HG03521 (cell line): ENCODE measurements at regions not wholly inside any gene's neighbourhood (a gene's known extent, or its start where the extent isn't known, plus 50 kb on each side); places are given as distances from the start of the nearest gene placed in this dataset.

Source experiments
- ATAC-seq: cut with Tn5 transposase; IDR thresholded peaks from one replicate; pipeline ENCODE4 v1.9.1; 2021; ENCODE audit warnings: mild to moderate bottlenecking, moderate library complexity; ENCODE audit not compliant: unreplicated experiment

DNA sequence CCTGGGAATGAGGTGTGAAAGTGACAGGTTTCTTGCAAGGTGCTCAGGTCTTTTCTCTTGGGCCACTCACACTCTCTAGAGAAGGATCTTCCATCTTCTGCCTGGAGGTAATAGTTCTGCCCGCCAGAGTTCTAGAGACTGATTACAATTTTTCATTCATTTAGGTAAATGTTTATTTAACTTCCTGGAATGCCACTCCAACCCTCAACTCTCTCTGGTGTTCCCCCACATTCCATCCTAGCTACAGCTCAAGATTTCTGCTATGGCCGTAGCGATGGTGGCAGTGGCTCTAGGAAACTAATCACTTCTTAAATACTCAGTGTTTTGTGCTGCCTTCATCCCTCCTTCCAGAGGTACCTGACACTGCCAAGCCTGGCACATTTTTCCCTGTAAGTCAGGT, 174.6 kb downstream of the WDR11 start:
- ATAC-seq, result no peak

DNA sequence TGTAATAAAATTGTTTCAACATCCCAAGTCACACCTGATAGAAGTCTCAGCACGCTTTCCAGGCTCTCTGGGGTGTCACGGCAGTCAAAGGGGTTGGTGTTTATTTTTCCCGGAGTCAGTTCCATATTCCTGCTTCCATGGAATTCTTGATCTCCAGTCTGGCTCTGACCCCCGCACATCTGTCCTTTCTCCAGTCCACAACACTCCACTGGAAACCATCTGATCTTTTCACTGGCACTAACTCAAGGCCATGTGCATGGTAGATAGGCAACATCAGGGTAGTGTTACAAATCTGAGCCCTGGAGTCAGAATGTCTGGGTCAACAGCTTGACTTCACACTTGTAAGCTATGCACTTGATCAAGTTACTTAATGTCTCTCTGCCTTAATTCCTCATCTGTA, 176.2 kb downstream of the WDR11 start:
- ATAC-seq, result no peak

DNA sequence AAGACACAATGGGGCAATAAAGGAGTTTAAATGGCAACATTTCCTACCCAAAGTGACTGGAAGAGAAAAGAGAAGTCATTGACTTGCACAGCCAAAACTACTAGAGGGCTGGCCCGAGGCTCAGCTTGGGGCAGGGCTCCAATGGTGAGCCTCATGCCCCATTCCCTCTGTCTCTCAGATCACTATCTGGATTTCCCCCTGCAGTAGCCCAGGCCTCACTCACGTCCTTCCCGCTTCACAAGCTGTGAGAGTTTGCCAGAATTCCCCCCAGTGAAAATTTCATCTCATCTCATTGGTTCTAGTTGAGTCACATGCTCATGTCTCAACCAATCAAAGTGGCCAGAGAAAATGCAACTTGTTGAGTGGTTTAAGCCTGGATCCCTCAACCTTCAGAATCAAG, 181.3 kb downstream of the WDR11 start:
- no peak for ATAC-seq

DNA sequence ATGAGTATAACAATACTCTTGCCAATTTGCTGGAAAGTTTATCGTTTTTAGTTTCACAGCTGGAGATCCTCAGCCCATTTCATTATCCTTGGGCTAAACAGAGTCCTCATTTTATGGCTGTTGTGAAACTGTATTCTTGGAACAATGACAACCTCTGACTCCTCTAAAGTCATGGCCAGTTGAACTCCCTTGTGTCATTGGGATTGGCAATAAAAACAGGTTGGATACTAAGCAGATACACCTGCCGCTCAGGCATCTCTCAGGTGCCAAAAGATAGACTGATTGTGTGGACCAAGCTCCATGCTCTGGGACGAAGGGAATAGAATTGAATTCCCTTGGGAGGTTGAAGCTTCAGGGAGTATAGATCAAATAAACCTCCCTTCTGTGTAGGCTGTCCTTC, 182.2 kb downstream of the WDR11 start:
- ATAC-seq, result no peak

DNA sequence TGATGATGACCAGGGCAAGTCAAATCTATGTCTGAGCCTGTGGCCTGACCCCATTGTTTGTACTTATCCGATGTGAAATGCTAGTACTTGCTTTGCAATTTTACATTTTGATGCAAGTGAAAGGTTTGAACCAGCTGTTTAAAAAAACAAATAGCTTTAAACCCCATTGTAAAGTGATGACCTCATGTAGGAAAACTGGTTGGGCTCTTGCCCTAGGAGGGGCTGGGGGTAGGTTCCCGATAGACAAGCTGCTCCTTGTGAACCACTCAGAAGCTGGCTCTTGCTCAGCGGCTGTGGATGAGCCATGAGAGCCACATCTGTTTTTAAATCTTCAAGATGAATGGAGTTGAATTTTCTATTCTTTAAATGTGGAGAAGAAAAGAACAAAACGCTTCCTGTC, 185.3 kb downstream of the WDR11 start:
- no peak for ATAC-seq

DNA sequence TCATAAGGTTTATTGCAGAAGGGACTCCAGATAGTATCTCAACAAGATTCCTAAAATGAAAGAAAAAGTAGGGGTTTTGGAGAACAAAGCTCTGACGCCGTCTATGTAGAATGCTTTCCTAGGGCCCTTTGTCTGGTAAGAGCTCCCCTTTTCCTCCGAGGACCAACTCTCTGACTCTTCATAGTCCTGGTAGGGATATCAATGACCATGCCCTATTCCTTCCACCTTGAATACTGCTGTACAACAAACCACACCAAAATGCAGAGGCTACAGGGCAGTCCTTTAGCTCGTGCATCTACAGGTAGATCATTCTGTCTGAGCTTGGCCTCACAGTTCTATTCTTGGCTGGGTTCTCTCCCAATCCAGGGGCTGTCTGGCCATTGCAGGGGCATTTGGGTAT, 190.3 kb downstream of the WDR11 start:
- no peak for ATAC-seq

DNA sequence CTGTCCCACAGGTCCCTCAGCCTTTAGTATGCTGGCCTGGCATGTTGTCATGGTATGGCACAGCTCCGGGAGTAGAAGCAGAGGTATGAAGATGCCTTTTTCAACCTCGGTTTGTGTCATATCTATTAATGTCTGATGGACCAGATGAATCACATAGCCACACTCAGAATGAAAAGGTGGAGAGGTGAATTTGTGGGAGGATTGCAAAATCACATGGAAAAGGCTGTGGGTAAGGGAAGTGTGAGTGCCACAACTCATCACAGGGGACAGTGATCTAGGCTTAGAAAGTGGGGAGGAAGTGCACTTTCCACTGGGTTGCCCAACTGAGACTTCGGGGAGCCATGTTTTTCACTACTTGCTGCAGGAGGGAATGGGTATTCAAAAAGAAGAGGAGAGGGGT, 190.7 kb downstream of the WDR11 start:
- no peak for ATAC-seq

DNA sequence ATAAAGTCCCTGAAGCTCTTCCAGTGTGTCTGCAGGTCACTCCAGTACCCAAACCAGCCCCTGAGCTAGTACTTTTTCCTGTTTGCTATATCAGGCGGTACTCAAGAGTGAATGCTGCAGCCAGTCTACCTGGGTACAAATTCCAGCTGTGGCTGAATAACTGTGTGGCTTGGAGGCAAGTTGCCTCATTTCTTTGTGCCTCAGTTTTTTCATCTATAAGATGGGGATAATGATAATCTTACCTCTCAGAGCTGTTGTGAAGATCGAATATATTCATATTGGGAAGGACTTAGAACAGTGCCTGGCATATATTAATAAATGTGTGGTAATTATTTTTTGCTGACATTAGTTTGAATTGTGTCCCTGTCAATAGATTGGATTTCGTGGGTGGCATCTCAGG, 191.2 kb downstream of the WDR11 start:
- no peak for ATAC-seq

DNA sequence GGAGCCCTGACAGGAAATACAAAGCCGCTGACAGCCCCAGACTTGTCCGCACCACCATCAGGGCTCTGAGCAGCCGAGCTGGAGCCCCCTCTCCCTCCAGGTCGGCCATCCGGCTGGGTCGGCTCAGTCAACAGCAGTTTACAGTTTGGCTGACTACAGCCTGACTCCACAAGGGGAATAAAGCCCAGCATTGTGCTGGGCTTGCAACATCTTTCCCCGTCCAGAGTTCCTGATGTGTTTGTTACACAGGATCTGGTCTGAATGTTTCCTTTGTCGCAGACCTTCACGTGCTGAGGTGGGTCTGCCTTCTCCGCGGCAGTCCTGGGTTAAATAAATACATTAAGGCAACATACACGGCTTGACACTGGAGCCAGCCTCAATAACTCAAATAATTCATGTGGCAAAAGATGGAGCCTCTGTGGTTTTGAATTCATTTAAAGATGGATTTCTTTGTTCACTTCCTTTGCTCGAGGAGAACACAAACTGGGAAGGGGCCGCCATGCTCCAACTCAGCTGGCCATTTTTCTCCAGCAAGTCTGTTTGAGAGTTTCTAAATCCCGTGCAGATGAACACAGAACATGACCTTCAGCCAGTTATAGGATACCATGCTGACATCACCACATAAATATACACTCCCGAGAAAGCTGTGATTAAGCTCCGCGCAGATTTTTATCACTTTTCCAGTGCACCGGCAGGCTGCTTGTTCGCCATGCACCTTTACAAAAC, 192.1 kb downstream of the WDR11 start:
- ATAC-seq, result no peak

DNA sequence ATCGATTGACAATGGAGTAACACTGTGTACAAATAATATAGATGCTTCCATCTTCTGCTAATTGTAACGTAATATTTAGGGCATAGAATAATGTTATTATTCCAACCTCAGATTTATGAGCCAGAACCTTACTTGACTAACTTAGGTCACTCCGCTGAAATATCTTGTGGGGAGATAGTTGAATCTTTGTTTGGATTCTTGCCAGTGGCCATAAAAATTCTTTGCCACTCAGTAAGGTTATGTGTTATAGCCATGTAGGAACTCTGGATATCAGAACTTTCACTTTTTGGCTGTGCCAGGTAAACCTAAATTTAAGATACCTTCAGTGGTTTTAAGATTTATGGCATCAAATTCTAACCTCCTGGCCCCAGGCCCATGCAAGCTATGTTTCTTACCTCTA, 197.6 kb downstream of the WDR11 start:
- no peak for ATAC-seq

DNA sequence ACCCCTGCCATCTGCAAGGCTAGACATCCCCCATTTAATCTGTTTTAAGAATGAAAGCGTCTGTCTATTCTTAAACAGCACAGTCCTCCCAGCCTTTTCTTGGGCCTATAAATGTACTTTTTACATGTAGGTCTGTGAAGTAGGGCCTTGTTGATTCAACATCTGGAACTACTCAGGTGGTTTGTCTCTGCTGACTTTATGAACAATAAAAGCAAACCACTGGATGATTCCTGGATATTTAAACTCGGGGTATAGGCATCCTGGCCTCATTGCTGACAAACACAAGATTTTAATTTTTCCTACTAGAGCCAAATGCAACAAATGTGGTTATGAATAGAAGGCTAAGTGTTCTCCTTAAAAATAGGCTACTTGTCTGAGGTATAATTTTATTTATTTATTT, 198.3 kb downstream of the WDR11 start:
- no peak for ATAC-seq

DNA sequence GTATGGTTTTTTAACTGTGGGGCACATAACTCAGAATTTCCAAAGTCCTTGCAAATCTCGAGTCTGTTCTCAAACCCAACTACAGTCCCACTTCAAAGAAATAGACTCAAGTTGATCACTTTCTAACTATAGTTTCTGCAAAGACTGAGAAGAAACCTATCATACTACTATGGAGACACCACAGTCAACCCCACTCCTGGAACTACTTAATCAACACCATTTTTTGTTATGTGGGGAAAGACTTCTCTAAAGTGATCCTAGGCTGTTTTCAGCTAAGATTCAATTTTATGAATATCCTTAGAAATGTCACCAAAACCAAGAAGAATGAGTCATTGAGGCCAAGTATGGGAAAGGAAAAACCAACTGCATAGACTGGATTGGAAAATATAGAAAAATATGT, 198.8 kb downstream of the WDR11 start:
- ATAC-seq, result no peak

DNA sequence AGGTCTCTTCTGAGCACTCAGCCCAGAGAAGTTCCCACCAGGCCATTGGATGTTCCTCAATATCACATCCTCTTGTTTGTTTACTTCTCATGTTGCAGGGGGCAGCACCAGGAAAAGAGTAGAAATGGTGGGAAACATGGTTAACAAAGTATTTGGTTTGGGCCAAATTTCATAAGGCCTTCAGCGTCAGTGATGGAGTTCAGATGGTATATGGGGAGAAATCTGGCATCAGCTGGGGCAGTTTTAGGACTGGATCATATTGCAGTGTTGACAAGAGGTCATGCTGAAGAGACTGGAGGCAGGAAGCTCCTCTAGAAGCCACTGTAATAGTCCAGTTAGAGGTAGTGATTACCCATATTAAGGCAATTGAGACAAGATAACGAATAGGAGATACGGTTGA, 200.0 kb downstream of the WDR11 start:
- ATAC-seq, result no peak

DNA sequence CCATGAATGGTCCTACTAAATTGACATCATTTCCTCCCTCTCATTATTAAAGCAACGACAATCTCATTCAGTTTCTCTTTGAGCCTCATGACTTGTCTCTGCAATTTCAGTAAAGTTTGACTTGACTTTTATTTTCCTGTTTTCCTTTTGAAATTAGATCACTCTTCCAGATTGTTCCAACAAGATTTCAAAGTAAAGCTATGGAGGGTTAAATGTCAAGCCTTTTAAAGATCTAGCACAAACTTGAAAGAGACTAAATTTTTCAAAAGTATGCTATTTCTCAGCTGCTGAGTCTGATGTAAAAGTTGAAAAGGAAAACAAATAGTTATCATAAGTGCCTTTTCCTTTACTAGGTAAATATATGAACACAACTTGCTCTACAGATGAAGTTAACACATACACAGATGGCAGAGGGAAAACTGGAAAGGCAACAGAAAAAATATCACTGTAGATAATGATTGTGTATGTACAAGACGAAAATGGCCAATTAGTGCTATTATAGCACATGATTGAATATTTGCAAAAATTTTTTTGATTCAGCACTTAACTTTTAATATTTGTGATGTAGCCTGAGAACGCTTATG, 200.6 kb downstream of the WDR11 start:
- no peak for ATAC-seq

DNA sequence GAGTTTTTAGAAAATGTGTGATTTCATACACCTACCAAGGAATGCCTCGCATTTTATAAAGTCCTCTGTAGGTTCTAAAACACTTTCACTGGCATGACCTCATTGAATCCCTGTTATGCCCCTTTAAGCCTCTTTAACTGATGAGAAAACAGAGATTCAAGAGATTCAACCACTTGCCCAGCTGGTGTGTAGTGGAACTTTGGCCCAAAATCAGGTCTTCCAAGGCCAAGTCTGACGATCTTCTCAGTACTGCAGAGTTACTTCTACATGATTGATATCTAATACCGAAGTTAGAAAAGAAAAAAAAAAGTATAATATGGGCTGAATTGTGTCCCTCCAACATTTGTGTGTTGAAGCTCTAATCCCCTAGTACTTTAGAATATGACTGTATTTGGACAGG, 202.0 kb downstream of the WDR11 start:
- no peak for ATAC-seq

DNA sequence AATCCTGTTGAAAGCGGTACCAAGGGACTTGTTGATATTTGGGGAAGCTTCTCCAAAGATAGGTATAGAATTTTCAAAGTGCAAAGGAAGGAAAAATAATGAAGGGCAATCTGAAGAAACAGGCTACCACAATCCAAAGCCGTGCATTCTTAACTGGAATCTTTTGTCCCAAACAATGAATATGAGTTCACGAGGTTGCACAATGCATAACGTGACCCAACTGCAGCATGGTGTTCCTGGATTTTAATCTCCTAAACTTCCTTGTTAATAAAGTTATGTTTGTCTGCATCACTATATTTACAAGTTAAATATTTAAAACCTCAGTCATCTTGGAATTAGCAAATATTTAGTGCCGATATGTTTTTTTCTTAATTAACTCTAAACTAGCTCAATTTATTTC, 203.7 kb downstream of the WDR11 start:
- no peak for ATAC-seq

DNA sequence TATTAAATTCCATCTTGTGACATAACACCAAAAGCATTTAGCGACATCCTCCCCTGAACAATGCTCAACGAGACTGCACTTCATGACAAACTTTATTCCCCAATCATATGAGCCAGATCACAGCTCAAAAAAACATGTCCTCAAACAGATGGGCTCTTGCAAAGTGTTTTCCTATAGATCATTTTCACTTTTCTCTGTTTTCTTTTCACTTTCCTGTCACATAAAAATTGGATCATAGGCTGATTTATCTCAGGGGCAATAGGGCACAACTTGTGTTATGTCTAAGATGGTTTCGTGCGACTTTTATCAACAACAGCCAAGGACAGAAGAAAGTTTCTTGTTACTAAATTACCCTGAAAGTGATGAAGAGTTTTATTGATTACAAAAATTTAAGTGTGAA, 206.1 kb downstream of the WDR11 start:
- no peak for ATAC-seq

DNA sequence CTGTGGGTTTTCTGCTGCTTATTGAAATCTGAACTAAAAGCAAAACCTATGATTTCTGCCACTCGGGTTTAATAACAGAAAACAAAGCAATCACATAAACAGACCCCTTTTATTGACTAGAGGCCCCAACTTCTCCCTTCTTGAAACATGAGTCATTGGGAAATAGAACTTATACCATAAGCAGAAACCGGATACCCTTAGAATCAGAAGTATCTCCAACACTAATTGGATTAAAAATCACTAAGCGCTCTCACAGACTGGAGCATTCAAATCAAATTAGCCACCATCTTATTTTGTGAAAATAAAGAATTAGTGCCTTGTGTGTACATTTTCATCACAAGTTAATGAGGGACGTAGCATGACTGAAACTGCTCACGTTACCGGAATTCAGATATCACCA, 206.9 kb downstream of the WDR11 start:
- ATAC-seq, result no peak

DNA sequence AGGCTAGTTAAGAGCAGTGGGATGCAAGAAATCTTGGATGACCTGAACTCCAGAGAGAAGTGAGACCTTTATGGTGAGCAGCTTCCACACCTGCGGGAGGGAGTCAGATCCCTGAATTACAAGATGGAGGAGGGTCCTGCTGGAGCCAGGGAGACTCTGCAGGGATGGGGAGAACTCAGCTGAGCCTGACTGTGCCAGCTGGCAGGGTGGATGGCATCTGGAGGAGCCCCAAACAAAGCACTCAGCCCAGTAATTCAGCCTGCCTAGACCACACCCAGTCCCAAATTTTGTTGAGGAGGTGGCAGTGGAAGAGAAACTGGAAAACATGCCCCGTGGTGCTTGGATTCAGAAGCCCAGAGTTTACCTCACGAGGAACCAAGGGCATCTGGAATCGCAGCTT, 208.2 kb downstream of the WDR11 start:
- no peak for ATAC-seq

DNA sequence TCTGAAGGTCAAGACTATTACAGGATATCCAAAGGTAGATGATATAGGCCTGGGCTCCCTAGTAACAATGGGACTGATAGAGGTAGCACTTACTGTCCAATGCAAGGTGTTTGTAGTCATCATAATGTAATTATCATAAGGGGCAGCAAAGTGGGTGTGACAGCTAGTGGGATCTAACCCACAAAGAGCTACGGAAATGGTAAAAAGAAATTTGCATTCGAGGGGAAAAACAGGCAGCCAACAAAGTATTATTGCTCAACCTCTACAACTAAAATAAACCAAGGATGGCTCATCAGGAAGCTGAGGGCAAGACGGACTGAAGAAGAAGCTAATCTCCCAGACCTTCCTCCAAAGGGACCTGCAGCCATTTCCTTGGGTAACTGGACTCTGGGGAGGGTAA, 211.0 kb downstream of the WDR11 start:
- ATAC-seq, result no peak

DNA sequence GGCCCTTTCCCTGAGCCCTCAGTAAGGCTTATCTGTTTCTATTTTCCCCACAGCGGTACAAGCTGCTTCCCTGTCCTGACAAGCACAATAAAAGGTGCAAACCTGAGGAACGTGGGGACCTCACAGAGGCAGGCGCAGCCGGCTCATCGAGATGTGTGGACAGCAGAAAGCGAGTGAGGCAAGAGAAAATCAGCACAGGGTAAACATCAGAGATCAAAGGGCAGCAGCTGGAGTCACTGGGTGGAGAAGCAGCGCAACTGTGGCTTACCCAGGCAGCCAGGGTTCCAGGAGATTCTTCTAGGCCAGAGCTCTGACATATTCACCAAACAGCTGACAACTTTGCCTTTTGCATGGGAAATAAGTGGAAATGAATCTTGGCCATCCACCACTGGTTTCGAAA, 212.6 kb downstream of the WDR11 start:
- ATAC-seq, result no peak

DNA sequence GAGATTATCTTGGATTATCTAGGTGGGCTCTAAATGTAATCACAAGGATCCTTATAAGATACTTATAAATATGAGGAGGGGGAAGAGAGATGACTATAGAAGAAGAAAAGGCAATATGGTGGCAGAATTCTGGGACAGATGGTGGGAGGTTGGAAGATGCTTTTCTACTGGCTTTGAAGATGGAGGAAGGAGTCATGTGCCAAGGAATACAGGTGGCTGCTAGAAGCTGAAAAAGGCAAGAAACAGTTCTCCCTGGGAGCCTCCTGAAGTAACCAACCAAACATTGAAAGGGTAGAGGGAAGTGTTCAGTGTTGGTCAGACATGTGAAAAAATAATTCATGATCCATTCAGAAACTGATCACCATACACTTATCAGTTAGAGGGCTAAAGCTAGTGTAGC, 213.3 kb downstream of the WDR11 start:
- ATAC-seq, result no peak

DNA sequence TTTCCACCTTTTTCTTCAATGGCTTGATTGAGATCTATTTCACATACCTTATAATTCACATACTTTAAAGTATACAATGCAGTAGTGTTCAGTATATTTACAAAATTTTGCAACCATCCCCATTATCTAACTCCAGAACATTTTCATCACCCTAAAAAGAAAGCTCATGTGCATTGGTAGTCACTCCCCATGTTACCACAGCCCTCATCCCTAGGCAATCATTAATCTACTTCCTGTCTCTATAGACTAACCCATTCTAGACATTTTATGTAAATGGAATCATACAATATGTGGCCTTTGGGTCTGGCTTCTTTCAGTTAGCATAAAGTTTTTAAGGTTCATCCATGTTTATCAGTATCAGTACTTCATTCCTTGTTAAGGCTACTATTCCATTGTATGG, 214.2 kb downstream of the WDR11 start:
- ATAC-seq, result no peak
